Astrocyte of the cerebellum (primary cell): ENCODE measurements at regions not wholly inside any gene's neighbourhood (a gene's known extent, or its start where the extent isn't known, plus 50 kb on each side); places are given as distances from the start of the nearest gene placed in this dataset.

Experiments used
- DNase-seq: peaks from one replicate; pipeline ENCODE4 v3.0.0-alpha.2; 2011; ENCODE audit warnings: low read depth
- H3K4me3 ChIP-seq: 2 replicates; pipeline ENCODE4 v1.5.1; 2011; ENCODE audit warnings: mild to moderate bottlenecking, low read depth, low read length, moderate library complexity
- CTCF ChIP-seq: IDR thresholded peaks from 2 replicates; pipeline ENCODE4 v1.5.1; 2012; ENCODE audit warnings: low read length, low read depth, moderate library complexity, mild to moderate bottlenecking; ENCODE audit errors: missing control alignments
- in situ Hi-C: cut with HindIII; loops from 2 replicates; pipeline ENCODE4 v1.10.0; 2017; ENCODE audit warnings: low sequenced_read_pairs

DNA sequence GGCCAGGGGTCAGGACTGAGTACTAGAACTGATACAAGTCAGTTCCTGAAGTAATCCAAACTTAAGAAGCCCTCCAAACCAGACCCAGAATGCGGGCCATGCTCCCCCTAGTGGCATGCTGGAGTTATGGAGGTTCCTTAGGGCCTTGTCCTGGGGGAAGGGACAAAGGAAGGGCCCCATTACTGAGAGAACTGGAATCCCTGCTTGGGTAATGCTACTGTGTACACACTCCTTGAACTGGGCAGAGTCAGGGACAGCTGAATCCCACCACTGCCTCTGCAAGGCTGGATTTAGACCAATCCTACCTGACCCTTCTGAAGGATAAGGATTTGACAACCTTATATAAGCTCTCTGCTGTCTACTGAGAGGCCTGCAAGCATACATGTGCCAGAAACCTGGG lies 97.3 kb upstream of the AKIP1 start:
- peak; percentile 74 for DNase-seq
- no peak overlapping the region for H3K4me3 ChIP-seq
- in situ Hi-C loops: no loop called here
- TF ChIP-seq CTCF: peak; percentile 95

DNA sequence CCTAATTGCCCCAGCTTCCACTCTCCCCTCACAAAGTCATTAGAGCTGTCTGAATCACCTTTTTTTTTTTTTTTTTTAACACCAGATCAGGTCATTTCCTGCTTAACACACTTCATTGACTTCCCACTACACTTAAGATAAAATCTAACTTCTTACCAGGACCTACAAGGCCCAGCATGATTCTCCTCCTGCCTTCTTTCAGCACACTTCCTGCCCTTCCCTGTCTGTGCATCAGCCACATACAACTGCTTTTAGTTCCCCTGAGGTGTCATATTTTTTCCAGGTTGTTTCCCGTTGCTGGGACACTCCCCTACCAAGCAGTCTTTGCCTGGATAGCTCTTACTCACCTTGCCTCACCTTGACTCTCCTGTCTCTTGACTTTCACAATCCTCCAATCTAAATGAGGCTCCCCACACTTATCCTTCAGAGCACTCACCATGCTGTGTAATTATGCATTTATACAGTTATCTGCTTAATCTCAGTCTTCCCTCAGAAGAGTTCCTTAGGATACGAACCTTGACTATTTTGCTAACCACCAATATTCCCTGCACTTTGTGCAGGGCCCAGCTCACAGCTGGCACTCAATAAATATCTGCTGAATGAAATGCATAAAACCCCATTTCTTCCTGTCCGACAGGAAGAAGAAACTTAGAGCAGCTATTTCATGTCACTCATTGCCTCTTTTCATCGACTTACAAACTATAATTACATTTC lies 96.6 kb upstream of the AKIP1 start:
- no peak for TF ChIP-seq CTCF
- H3K4me3 ChIP-seq: no peak overlapping the region
- in situ Hi-C loops: no loop called here
- no peak for DNase-seq

- H3K4me3 ChIP-seq: no peak overlapping the region
- in situ Hi-C loops: no loop called here
- TF ChIP-seq CTCF: no peak
- no peak for DNase-seq
Observed at GRCh38 chr11:8814923-8815240, 96.1 kb upstream of the AKIP1 start.

GRCh38 chr11:8818421-8818820 lies 92.6 kb upstream of the AKIP1 start:
- DNase-seq: no peak
- H3K4me3 ChIP-seq: no peak overlapping the region
- no peak for TF ChIP-seq CTCF
- in situ Hi-C loops: no loop called here

DNA sequence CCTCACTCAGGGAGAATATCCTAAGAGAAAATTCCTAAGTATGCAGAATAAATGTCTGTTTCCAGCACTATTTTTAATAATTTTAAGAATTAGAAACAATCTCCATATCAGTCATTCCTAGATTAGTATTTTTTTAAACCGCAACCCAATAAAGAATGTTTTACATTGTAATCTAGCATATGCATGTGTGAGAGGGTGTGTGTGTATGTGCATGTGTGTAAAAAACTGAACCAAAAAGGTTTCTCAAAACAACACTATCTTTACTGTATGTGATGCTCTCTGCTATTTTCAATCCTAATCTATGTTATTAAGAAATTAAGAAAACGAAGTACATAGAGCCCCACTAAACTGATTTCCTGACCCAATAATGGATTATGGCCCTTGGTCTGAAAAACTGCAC lies 90.6 kb upstream of the AKIP1 start:
- in situ Hi-C loops: no loop called here
- no peak for TF ChIP-seq CTCF
- no peak for DNase-seq
- no peak overlapping the region for H3K4me3 ChIP-seq

DNA sequence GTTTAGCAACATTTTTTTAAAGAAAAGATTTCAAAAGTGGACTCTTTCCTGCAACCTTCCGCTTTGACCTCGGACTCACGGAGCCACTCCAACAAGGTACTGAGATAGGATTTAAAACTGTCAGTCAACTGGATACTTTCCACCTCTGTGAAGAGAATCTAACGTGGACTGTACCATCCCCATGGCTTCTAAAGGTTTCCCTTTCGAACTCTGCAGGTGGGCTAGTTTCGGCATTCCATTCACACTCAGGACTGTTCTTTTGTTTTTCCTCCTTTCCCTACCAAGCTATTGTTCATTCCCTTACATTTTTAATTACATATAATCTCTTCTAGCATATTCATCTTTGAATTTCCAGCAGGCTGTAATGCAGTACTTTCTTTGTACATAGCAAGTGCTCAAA lies 88.5 kb upstream of the AKIP1 start:
- no peak overlapping the region for H3K4me3 ChIP-seq
- in situ Hi-C loops: no loop called here
- no peak for DNase-seq
- no peak for TF ChIP-seq CTCF
